Activated naive CD4-positive, alpha-beta T cell treated with anti-CD3 and anti-CD28 coated beads, Interleukin-2, amount 50 U/mL, for 72 hours (primary cell): ENCODE measurements at regions not wholly inside any gene's neighbourhood (a gene's known extent, or its start where the extent isn't known, plus 50 kb on each side); places are given as distances from the start of the nearest gene placed in this dataset.
"Not testable (repeated sequence)": the region's sequence is repeated elsewhere in the genome, so short reads cannot be mapped to it uniquely, and the experiment has no call there.

ENCODE experiments used
- ATAC-seq, 2 donors: fragments of 150-1000 bp; cut with Tn5 transposase; 2 replicates each; pipeline ENCODE4 v1.10.0; 2021; ENCODE audit warnings: mild to moderate bottlenecking in 2 of 2, moderate library complexity in 2 of 2
- DNase-seq, 2 donors: peaks; one replicate each; pipeline ENCODE4 v3.0.0; 2021 to 2022; ENCODE audit warnings: low spot score in 2 of 2
- H3K27ac Mint-ChIP-seq, 2 donors: one replicate each; pipeline ENCODE4 v1.8.0; 2022; ENCODE audit warnings: mild to moderate bottlenecking in 2 of 2, mixed read lengths in 2 of 2
- H3K36me3 Mint-ChIP-seq, 2 donors: one replicate each; pipeline ENCODE4 v1.8.0; 2022; ENCODE audit warnings: mixed read lengths in 2 of 2
- H3K9me3 Mint-ChIP-seq, 2 donors: one replicate each; pipeline ENCODE4 v1.8.0; 2022; ENCODE audit warnings: mixed read lengths in 2 of 2

- Mint-ChIP-seq H3K36me3 (no peaks in the 10 kb centered on the region), H3K9me3 (peaks cover 13 to 17% of the 10 kb centered on the region in 2 donors), H3K27ac (no peak overlapping the region)
- DNase-seq, result no peak
- ATAC-seq, result no peak
Observed at GRCh38 chr5:15366676-15367391, 133.1 kb upstream of the FBXL7 start.

- peaks cover 14 to 17% of the 10 kb centered on the region in 2 donors for H3K9me3 Mint-ChIP-seq
- no peak for ATAC-seq
- no peak for DNase-seq
- no peak overlapping the region for H3K27ac Mint-ChIP-seq
- H3K36me3 Mint-ChIP-seq, result no peaks in the 10 kb centered on the region
Observed at GRCh38 chr5:15365070-15365469, 134.9 kb upstream of the FBXL7 start.

- no peak for ATAC-seq
- Mint-ChIP-seq H3K36me3 (no peaks in the 10 kb centered on the region), H3K27ac (no peak overlapping the region), H3K9me3 (peaks cover 22 to 25% of the 10 kb centered on the region in 2 donors)
- DNase-seq, result no peak
Observed at GRCh38 chr5:15363601-15364000, 136.4 kb upstream of the FBXL7 start.

GRCh38 chr5:15357092-15357453 lies 142.9 kb upstream of the FBXL7 start:
- not testable (repeated sequence) for ATAC-seq, H3K36me3 Mint-ChIP-seq, DNase-seq, H3K27ac Mint-ChIP-seq
- peaks cover 9 to 25% of the 10 kb centered on the region in 2 donors for H3K9me3 Mint-ChIP-seq

DNA sequence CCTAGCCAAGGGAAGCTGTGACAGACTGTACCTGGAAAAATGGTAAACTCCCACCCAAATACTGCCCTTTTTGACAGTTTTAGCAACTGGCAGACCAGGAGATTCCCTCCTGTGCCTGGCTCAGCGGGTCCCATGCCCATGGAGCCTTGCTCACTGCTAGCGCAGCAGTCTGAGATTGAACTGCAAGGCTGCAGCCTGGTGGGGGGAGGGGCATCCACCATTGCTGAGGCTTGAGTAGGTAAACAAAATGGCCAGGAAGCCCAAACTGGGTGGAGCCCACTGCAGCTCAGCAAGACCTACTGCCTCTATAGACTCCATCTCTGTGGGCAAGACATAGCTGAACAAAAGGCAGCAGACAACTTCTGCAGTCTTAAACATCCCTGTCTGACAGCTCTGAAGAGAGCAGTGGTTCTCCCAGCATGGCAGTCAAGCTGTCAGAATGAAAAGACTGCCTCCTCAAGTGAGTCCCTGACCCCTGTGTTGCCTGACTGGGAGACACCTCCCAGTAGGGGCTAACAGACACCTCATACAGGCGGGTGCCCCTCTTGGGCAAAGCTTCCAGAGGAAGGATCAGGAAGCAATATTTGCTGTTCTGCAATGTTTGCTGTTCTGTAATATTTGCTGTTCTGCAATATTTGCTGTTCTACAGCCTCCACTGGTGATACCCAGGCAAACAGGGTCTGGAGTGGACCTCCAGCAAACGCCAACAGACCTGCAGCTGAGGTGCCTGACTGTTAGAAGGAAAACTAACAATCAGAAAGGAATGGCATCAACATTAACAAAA lies 143.5 kb upstream of the FBXL7 start:
- not testable (repeated sequence) for H3K36me3 Mint-ChIP-seq, H3K27ac Mint-ChIP-seq, DNase-seq, ATAC-seq
- peaks cover 9 to 25% of the 10 kb centered on the region in 2 donors for H3K9me3 Mint-ChIP-seq

DNA sequence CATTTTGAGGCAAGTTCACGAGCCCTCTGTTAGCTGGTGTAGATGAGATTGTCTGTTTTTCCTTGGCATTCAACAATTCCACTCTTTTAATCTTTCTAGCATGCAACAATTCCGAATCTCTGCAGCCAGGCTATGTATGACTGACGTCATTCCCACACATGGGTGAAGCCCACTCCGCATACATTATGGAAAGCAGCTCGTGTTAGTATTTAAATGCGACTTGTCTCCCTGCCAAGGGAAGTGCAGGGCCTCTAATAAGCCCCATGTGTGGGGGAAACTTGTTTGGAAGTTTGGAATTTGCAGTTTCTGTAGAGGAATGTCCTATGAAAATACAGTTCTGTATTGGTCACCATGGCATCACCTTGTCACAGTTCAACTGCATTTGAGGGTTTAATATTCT lies 146.0 kb upstream of the FBXL7 start:
- peaks cover 8 to 13% of the 10 kb centered on the region in 2 donors for H3K9me3 Mint-ChIP-seq
- no peak overlapping the region for H3K27ac Mint-ChIP-seq
- ATAC-seq, result no peak

DNA sequence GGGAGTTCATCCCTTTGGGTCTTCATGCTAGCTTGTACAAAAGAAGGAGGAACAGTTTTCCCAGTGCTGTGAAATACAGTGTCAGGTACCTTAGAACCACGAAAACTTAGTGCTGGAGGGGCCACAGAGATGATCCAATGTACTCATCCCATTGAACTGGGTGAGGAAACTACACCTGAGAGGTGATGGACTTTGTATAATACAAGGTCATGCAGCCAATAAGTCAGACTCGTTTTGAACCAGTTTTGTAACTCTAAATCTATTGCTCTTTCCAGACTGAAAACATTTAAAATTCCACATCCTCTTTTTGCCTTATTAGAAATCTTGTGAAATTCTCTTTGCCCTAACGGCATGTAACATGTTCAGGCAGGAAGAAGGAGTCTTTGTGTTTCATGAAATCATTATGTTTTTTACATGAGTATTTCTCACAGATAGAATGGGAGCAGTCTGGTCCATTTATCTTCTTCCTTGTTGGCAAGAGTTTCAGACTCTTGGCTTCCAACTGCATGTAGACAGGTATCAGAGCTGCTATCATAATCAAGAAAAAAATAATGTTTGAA lies 146.8 kb upstream of the FBXL7 start:
- DNase-seq, result no peak
- Mint-ChIP-seq H3K27ac (no peak overlapping the region), H3K36me3 (peaks cover 0 to 8% of the 10 kb centered on the region in 2 donors), H3K9me3 (peaks cover 4 to 8% of the 10 kb centered on the region in 2 donors)
- no peak for ATAC-seq

More for the DNA sequence above, 146.0 kb upstream of the FBXL7 start:
- no peak for DNase-seq
- peaks cover 0 to 8% of the 10 kb centered on the region in 2 donors for H3K36me3 Mint-ChIP-seq

GRCh38 chr5:15350614-15351013 lies 149.4 kb upstream of the FBXL7 start:
- no peak for ATAC-seq
- H3K27ac Mint-ChIP-seq, result no peak overlapping the region
- peaks cover 0 to 3% of the 10 kb centered on the region in 2 donors for H3K36me3 Mint-ChIP-seq
- peaks cover 4% of the 10 kb centered on the region in 2 donors for H3K9me3 Mint-ChIP-seq
- DNase-seq, result no peak

- Mint-ChIP-seq H3K9me3 (peaks cover 0 to 3% of the 10 kb centered on the region in 2 donors), H3K36me3 (no peaks in the 10 kb centered on the region), H3K27ac (no peak overlapping the region)
- DNase-seq (no peak), ATAC-seq (no peak)
Observed at GRCh38 chr5:15346738-15347137, 153.2 kb upstream of the FBXL7 start.

- no peak for DNase-seq
- H3K9me3 Mint-ChIP-seq, result peaks cover under 1 to 6% of the 10 kb centered on the region in 2 donors
- no peaks in the 10 kb centered on the region for H3K36me3 Mint-ChIP-seq
- ATAC-seq, result no peak
- no peak overlapping the region for H3K27ac Mint-ChIP-seq
Observed at GRCh38 chr5:15344954-15345353, 155.0 kb upstream of the FBXL7 start.

GRCh38 chr5:15338546-15338945 lies 161.4 kb upstream of the FBXL7 start:
- no peaks in the 10 kb centered on the region for H3K36me3 Mint-ChIP-seq
- ATAC-seq (no peak), DNase-seq (no peak)
- H3K27ac Mint-ChIP-seq, result no peak overlapping the region
- H3K9me3 Mint-ChIP-seq, result peaks cover 16 to 25% of the 10 kb centered on the region in 2 donors

DNA sequence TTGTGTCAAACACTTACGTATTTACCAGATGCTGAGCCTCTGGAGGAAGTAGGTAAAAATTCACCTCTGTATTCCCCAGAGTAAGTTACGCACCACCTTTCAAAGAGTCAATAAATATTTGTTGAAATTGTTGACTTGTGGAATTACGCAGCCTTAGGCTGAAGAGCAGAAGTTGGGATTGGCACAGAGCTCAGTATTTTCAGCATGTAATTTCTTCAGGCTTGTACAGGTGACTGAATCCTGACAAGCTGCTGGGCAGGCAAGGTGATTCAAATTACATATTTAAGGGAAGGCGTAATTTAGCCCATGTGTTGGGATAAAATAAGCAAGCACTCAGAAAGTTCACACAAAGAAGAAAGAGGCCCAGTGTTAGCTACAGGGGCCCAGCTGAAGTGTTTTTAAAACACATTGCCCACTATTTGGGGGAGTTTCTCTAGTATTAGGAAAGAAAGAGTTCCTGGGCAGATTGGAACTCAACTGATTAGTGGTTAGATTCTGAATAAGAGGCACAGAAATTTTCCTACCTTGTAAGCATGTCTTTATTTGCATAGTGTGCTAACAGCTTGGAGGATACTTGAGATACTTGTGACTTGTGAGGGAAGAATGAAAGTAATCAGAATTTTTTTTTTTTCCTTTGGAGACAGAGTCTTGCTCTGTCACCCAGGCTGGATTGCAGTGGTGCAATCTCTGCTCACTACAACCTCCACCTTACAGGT lies 165.3 kb upstream of the FBXL7 start:
- Mint-ChIP-seq H3K27ac (no peak overlapping the region), H3K9me3 (peaks cover 18 to 27% of the 10 kb centered on the region in 2 donors), H3K36me3 (no peaks in the 10 kb centered on the region)
- ATAC-seq (no peak), DNase-seq (no peak)

- ATAC-seq, result no peak
- Mint-ChIP-seq H3K36me3 (no peaks in the 10 kb centered on the region), H3K9me3 (peaks cover 14 to 23% of the 10 kb centered on the region in 2 donors), H3K27ac (no peak overlapping the region)
- DNase-seq, result no peak
Observed at GRCh38 chr5:15333091-15333490, 166.9 kb upstream of the FBXL7 start.

DNA sequence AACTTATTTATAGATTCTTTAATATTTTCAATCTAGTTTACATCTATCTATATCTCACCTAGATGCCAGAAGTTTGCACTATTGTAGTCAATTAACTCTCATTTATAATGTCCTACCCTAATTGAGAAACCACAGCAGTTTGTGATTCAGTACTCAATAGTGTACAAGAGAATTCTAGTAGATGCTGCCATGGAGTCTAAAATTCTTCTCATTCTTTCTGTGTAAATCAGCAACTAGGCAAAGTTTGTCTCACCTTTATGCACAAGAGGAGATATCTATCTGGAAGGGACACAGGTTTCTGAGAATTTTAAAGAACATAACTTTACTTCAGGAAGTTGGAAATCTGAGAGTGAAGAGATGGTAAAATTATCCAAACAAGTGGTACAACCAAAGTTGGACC lies 173.0 kb upstream of the FBXL7 start:
- Mint-ChIP-seq H3K36me3 (no peaks in the 10 kb centered on the region), H3K27ac (no peak overlapping the region), H3K9me3 (peaks cover 0 to 8% of the 10 kb centered on the region in 2 donors)
- DNase-seq (no peak), ATAC-seq (no peak)

GRCh38 chr5:15326471-15326870 lies 173.5 kb upstream of the FBXL7 start:
- Mint-ChIP-seq H3K27ac (no peak overlapping the region), H3K36me3 (no peaks in the 10 kb centered on the region), H3K9me3 (peaks cover 0 to 8% of the 10 kb centered on the region in 2 donors)
- ATAC-seq, result no peak
- DNase-seq, result no peak

- Mint-ChIP-seq H3K27ac (no peak overlapping the region), H3K36me3 (no peaks in the 10 kb centered on the region), H3K9me3 (peaks cover 0 to 8% of the 10 kb centered on the region in 2 donors)
- ATAC-seq (no peak), DNase-seq (no peak)
Observed at GRCh38 chr5:15322421-15322820, 177.6 kb upstream of the FBXL7 start.

GRCh38 chr5:15321776-15322175 lies 178.2 kb upstream of the FBXL7 start:
- peaks cover 0 to 8% of the 10 kb centered on the region in 2 donors for H3K9me3 Mint-ChIP-seq
- ATAC-seq, result no peak
- no peak overlapping the region for H3K27ac Mint-ChIP-seq
- H3K36me3 Mint-ChIP-seq, result no peaks in the 10 kb centered on the region
- no peak for DNase-seq
